ENCODE measurements at regions not wholly inside any gene's neighbourhood (a gene's known extent, or its start where the extent isn't known, plus 50 kb on each side); places are given as distances from the start of the nearest gene placed in this dataset.

DNA sequence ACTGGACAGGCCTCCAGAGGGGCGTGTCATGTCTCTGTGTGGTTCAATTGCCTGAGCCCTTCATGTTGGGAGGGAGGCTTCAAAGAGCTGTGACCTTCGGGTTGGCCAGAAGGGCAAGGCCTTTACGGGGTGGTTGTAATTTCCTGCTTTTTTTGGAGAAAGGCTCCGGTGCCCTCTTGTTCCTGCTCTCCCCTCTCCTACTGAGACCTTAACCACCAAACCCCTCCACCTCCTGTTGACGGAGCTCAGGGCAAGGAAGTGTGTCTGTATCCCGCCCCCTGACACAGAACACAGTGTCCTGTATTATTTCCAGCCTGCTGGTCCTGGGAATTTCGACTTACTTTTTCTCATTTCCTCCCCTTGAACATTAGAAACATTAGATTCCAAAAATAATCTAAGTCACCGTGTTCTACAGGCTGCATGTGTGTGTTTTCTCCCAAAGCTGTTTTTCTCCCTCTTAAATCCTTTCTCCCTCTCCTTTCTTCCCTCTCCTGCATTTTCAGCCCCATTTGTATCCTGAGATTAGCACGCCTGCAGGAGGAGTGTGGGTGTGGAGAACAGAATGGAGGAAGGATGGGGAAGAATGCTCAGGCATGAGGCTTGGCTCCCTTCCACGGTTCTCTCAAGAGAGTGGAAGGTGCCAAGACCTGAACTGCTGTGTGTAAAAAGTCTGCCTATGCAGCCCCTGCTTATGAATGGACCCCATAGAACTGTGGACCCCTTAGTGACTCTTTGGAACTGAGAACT, 285.4 kb upstream of the ROPN1 start:
- DNase-seq (ENCODE audit: low read depth): no peak

DNA sequence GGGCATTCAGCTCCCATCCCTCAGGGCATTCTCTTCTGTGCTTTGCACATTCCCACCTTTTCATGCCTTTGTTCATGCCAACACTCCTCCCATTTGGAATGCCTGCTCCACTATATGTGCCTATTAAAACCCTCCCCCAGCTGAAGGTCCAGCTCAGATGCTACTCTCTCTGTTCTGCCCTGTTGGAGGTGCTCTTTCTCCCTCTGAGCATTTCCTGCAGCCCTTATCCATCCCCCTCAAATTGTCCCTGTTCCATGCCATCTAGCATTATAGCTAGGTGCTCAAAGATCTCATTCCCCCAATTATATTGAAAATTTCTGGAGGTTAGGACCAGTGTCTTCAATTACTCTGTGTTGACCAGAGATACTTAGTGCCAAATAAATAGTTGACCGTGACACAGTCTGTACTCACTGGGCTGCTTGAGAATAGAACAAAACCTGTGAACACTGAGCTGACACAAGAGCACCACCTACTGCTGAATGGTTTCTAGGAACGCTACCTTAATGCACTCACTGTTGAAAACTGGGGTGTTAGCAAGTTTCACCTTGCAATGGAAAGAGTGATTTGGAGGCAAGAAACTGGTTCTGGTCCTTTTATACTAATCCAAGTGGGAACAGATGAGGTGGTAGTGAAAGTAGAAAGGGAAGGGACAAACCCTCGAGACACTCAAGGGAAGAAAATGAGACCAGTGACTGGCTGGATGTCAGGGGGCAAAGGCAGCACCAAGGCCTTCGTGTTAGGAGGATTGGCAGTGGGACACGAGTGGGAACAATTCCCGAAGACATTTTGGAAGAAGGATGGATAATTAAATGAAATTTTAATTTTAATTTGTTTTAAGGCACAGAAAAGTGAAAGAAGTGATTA, 289.8 kb upstream of the ROPN1 start:
- peak; percentile 65 for DNase-seq (ENCODE audit: low read depth)

DNA sequence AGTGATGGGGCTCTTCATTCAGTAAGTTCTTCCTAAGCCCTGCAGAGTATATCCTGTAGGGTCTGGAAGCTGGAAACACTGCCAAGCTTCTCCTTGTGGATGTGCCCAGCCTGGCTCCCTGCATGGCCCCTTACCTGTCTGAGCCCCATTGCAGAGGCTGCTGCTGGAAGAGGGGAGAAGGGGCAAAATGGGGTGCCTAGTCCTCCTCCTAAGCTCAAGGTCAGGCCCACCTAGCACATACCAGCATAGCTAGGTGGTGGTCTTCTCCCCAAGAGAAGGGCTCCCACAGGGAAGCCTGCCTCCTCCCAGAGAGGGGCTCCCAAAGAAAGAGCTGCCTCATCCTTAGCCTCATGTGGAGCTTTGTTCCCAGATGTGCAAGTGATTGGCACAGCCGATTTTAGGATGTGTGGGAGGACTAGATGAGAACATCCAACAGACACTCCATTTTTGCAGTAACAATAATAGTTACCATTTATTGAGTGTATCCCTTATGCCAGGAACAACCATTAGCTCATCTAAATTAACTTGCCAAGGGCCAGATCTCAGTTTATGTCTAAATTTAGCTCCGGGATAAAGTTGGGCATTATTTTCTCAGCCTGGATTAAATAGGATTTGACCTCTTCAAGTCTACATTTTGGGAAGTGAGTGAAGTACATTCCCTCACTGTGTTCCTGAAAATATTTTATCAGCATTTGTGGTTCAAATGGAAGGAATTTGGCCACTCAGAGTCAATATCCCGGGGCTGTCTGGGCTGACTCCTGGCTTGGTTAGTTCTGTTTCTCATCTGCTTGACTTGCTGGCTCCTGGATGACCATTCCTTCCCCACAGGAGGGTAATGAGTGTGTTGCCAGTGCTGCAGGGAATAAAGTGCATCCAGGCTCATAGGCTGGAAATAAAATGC, 291.1 kb upstream of the ROPN1 start:
- DNase-seq (ENCODE audit: low read depth): peak; percentile 9

DNA sequence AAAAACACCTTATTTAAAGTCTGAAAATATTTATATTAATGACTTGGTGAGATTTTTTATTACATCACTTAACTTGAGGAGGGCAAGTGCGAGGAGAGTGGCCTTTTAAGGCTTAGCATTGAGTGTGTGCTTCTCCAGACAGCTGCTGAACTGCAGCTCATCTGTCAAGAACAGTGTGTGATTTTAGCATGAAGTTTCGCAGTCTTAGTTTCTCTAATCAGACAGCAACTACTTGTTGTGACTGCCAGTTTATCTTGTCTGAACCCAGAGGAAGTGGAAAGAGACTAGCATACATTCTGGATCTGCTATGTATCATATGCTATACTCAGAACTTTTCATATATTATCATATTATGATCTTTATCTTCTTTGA, 291.7 kb upstream of the ROPN1 start:
- DNase-seq (ENCODE audit: low read depth): no peak

DNA sequence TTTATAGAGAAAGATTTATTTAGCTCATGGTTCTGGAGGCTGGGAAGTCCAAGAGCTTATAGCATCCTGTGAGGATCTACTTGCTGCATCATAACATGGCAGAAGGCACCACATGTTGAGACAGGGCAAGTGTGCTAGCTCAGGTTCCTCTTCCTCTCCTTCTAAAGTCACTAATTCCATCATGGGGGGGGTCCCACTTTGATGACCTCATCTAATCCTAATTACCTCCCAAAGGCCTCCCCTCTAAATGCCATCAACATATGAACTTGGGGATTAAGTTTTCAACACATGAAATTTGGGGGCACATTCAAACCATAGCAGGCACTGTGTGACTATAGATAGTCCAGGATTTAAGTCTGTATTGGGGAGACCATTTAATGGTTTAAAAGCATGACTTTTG, 297.1 kb upstream of the ROPN1 start:
- DNase-seq (ENCODE audit: low read depth): no peak

DNA sequence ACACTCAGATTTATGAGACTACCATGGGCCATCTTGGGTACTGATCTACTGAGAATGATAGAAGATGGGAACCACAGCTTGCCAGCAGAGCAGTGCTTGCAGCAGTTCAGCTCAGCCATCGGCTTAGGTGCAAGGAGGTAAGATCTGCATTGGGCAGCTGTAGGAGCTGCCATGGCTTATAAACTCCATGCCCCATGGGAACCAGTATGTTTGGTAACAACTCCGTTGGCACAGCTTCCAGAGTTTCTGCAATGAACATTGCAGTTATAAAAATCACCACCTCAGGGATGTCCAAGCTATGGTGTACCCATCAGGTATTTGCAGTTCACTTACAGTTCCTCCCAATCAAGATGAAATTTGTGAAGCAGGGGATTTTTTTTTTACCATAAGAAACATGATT, 299.1 kb upstream of the ROPN1 start:
- no peak for DNase-seq (ENCODE audit: low read depth)

DNA sequence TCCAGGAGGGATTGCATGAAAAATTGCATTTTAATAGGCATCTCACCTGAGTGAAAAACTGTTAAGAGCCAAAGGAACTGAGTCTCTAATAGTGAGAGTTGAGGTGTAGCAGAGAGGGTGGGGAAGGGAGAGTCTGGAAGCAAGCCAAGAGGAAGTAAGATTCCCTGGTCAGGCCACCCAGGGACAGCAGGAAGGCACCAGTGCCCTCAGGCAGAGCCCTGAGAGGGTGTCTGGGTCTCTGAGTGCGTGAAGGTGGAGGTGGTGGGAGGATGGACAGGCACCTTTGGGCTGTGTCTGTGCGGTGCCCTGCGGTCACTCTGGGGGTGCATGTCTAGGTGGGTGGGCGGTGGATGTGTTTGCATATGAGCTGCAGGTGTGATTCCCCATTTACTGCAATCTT, 300.4 kb upstream of the ROPN1 start:
- DNase-seq (ENCODE audit: low read depth): no peak

DNA sequence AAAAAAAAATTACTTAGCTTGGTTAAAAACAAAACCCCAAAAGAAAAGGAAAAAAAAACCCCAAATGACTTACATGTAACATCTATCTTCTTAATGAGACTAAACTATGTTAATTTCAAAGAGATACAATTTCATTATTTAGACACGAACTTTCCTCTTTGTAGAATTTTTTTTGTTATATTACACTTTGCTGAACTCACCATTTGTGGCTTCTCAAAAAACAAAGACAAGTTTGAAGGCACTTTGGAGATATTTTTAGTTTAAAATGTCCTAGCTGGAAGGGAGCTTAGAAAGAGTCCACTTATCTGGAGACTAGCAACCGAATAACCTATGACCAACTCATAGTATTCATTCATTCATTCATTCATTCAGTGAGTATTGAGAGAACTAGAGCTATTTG, 301.7 kb upstream of the ROPN1 start:
- no peak for DNase-seq (ENCODE audit: low read depth)

DNA sequence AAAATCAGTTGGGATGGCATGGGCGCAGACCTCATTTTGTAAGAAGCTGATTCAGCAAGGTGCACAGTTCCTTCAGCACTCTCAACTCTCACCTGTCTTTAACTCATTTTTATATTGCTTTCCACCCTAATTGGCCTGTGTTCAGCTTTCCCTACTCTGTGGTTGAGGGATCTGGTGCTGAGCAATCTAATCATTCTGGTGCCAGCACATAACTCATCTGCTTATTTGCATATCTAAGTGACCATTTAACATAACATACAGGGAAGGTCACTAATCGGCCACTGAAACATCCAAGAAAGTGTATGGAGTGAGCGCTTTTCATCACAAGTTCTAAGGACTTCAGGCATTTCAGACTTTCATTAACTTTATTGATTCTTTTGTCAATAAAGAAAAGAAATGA, 303.4 kb upstream of the ROPN1 start:
- no peak for DNase-seq (ENCODE audit: low read depth)

DNA sequence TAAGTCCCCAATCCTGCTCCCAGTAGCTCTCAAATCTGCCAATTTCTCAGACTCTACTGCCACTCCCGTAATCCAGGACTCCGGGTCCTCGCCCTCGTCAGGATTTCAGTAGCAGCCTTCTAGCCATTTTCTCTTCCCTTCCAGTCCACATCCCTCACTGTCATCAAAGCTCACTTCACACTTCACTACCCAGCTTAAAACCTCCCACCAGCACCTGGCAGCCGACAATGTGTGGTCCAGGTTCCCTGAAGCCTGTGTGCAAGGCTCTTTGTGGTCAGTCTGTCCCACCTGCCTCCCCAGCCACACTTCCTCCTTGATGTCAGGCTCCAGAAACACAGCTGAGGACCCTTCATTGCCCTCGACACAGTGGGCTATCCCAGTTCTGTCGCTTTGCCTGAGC, 304.5 kb upstream of the ROPN1 start:
- DNase-seq (ENCODE audit: low read depth): no peak

DNA sequence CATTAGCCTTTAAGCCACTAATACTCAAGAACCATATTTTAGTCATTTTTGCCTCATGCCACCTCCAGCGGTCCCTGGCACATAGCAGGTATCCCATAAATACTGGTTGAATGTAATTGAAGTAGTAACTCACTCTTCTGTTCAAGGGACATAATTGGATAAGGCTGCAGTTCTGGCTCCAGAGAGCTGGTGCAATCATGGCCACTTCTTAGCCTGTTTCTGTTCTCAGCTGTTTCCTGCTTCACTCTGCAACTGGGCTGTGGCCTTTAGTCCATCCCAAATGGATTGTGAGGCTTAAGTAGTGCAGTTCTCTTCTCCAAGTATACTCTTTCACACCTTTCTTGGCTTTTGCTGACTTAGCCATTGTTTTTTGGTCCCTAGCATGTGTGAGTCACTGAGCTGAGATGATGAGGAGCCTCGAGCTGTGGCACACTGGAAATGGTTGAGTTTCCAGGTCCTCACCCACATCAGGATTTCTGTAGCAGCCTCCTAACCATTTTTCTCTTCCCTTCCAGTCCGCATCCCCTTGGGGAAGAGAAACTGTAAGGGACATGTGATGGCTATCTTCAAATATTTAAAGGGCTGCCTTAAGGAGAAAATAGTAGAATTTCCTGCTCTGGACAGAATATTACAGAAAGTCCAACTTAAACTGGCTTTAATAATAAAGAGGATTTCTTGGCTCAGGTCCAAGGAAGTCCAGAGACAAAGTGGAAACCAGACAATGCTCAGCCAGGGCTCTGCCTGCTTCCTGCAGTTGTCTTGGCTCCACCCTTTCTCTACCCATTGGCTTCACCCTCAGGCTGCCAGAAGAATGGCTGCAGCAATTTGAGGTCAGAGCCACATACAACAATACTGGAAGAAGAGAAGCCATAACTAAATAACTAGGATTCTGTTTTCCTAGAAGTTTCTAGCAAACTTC, 305.4 kb upstream of the ROPN1 start:
- no peak for DNase-seq (ENCODE audit: low read depth)

DNA sequence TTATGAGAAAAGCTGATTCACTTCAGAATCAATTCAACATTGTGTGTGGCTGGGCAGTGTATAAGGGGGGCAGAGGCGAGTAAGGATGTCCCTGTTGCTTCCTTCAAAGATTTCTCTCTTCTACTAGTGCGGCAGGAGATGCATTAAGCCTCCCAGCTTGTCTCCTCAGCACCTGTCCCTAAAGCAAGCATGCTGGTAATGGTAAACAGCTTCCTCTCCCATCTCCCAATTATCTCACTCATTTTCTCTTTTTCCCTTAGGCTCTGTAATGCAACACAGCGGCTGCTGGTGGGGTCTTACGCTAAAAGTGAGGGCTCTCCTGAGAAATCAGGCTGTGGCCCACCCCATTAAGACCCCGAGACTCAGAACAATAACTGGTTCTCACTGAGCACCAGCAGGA, 306.4 kb upstream of the ROPN1 start:
- DNase-seq (ENCODE audit: low read depth): no peak

DNA sequence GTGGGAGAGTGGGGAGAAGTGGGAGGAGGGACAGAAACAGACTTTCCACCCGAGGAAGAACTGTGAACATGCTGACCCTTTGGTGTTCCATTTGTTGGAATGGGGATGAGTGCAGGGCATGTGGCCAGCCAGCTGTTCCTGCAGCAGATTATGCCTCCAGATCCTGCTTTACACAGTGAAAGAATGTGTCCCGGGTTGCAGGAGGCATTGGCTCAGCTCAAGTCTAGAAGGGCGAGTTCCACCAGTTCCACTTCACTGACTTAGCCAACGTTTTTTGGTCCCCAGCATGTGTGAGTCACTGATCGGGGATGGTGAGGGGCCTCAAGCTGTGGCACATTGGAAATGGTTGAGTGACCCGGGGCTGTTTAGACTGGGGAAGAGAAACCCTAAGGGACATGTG, 307.0 kb upstream of the ROPN1 start:
- no peak for DNase-seq (ENCODE audit: low read depth)

DNA sequence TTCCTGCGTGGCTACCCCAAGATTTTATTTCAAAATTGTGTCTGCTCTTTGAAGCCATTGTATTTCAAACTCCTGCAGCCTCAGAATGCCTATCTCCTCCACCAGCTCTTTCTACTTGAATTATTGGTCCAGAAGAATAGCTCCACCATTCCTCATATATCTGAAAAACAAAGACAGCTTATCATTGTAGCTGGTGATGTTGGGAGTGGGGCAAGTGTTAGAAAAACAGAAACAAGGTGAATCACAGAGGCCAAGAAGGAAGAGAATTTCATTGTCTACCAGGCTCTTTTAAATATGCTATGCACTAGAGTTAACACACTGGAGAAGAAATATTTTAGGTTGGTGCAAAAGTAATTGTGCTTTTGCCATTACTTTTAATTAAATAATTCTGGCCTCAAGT, 307.9 kb upstream of the ROPN1 start:
- no peak for DNase-seq (ENCODE audit: low read depth)

DNA sequence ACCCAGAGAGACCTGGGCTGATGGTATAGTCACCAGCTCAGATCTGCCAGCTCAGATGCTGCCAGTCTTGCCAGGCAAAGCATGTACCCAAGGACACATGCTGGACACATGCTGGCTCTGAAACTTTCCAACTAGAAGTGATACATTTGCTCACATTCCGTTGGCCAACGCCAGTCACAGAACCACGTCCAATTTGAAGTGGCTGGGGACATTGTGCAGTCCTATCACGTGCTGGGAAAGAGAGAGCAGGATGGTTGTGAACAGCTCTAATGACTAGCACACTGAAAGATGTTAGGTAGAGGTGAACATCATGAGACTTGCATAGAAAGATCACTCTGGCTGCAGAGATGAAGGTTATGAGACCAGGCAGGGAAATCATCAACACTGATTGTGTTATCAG, 308.5 kb upstream of the ROPN1 start:
- no peak for DNase-seq (ENCODE audit: low read depth)

DNA sequence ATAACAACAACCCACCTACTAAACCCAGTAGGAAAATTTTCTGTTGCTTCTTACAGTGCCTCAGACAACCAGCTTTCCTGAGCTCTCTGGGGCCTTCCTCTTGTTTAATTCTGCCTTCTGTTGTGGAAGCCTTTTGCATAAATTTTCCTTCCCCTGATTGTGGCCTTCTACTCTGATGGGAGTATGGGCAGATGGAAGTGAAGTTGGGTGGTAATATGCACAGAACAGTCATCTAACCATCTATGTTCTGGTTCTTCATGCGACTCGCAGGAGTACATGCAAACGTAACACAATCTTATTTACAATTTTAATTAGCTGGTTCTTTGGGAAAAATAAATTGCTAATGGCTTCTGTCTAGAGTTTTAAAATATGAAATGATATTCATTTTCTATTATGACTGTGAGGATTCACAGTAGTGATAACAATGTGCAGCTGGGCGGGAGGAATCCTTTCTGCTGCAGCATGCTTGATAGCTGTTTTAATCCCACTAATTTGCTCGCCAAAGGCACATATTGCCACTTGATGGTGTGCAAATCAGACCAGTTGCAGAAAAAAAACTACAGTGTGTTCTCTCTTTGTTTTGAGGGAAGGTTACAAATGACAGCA, 311.5 kb upstream of the ROPN1 start:
- no peak for DNase-seq (ENCODE audit: low read depth)

DNA sequence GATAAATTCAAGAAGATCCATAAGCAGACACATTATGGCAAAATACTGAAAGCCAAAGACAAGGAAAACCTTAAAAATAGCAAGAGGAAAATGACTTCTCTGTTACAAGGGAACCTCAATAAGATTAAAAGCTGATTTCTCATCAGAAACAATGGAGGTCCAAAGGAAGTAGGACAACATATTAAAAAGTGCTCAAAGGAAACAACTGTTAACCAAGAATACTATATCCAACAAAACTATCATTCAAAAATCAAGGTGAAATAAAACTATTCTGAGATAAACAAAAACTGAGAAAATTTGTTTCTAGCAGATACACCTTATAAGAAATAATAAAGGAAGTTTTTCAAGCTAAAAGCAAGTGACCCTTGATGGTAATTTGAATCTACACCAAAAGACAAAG, 314.7 kb upstream of the ROPN1 start:
- DNase-seq (ENCODE audit: low read depth): no peak

DNA sequence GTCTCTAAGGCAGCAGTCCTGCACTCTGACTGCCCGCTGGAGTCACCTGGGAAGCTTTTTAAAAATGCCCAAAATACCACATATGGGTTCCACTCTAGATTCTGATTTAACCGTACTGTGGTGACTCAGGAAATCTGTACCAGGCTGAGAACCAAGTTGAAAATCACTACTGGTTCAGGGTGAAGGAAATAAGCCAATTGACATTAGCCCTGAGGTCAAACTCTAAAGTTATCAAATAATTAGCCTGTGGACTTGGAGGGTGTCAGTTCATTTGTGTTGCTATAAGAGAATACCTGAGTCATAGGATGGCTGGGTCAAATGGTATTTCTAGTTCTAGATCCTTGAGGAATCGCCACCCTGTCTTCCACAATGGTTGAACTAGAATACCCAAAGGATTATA, 321.7 kb upstream of the ROPN1 start:
- DNase-seq (ENCODE audit: low read depth): no peak

DNA sequence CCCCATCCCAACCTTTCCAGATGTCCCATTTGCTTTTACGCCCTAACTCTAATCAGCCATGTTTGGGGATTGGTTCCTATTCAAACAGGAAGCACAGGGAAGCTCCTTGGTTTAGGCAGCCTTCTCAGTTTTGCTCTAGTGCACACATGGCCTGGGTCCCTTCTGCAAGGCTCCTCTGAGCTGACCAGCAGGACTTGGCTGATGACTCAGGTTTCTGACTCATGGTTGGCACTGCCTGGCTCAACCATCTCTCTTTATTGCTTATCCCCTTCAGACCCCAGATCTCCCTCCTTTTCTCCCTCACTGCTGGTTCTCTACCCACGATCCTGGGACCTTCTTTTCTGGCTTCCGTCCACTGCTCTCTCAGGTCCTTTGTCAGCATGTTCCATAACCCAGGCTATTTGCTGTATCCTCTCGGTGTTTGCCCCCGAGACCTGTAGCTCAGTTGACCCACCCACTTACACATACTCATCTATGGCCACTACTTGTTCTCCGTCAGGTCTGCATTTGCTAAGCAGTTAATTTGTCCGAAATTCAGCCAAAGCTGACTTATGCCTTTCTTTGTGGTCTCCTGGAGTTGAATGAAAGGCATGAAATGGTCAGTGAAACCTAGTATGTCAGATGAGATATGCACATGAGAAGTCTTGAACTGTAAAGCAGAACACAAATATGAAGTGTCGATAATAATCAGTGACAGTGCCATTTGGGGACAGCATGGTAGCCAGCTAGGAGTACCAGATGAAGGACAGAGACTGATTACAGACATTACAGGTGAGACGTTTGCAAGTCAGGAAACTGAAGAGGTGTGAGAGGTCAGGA, 323.5 kb upstream of the ROPN1 start:
- peak; percentile 50 for DNase-seq (ENCODE audit: low read depth)

DNA sequence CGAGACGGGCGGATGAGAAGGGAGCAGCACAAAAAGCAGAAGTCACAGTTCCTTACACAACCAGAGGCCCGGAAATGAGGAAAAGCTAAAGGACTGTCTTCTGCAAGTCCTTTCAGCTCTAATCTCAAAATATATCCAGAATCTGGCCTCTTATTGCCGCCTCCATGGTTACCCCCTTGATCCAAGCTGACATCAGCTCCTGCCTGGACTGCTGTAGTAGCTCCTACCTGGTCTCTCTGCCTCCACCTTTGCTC, 324.0 kb upstream of the ROPN1 start:
- DNase-seq (ENCODE audit: low read depth): no peak

DNA sequence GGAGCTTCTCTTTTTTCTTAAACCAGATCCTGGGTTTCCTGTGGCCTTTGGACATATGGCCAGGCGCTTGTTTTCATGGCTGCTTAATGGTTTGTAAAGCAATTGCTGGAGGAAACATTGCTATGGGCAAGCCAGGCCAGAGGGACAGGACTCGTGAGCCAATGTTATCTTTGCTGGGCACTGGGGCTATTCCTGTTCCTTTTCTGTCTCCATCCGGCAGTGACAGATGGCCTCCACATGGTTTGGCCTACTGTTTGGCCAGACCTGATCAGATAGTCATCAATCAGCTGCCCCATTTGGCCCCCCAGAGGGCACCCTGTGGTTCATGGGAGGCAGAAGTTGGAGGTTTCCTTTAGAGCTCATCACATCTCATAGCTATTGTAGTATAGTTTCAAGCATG, 326.1 kb upstream of the ROPN1 start:
- DNase-seq (ENCODE audit: low read depth): no peak
